ENCODE measurements at regions not wholly inside any gene's neighbourhood (a gene's known extent, or its start where the extent isn't known, plus 50 kb on each side); places are given as distances from the start of the nearest gene placed in this dataset.
"Not testable (repeated sequence)": the region's sequence is repeated elsewhere in the genome, so short reads cannot be mapped to it uniquely, and the experiment has no call there.

GRCh38 chr5:30447431-30447830, 746.1 kb upstream of the CDH6 start:
- DNase-seq, result no peak

- no peak for DNase-seq
Measured at GRCh38 chr5:30446456-30446855, 747.0 kb upstream of the CDH6 start.

GRCh38 chr5:30438785-30439184, 754.7 kb upstream of the CDH6 start:
- DNase-seq, result no peak

- DNase-seq, result no peak
Measured at GRCh38 chr5:30436691-30437090, 756.8 kb upstream of the CDH6 start.

GRCh38 chr5:30428866-30429407, 764.5 kb upstream of the CDH6 start:
- not testable (repeated sequence) for DNase-seq

GRCh38 chr5:30414078-30414477, 779.4 kb upstream of the CDH6 start:
- no peak for DNase-seq

GRCh38 chr5:30413540-30413939, 779.9 kb upstream of the CDH6 start:
- no peak for DNase-seq

- DNase-seq, result no peak
Measured at GRCh38 chr5:30405821-30406220, 787.7 kb upstream of the CDH6 start.

- no peak for DNase-seq
Measured at GRCh38 chr5:30401479-30402058, 791.9 kb upstream of the CDH6 start.

- DNase-seq, result no peak
Measured at GRCh38 chr5:30398423-30398822, 795.1 kb upstream of the CDH6 start.

GRCh38 chr5:30392897-30393296, 800.6 kb upstream of the CDH6 start:
- no peak for DNase-seq

- no peak for DNase-seq
Measured at GRCh38 chr5:30390095-30390494, 803.4 kb upstream of the CDH6 start.

GRCh38 chr5:30387974-30388632, 805.4 kb upstream of the CDH6 start:
- no peak for DNase-seq

- DNase-seq, result no peak
Measured at GRCh38 chr5:30385754-30386153, 807.7 kb upstream of the CDH6 start.

- no peak for DNase-seq
Measured at GRCh38 chr5:30384171-30384570, 809.3 kb upstream of the CDH6 start.

- DNase-seq, result no peak
Measured at GRCh38 chr5:30380228-30380627, 813.3 kb upstream of the CDH6 start.

- no peak for DNase-seq
Measured at GRCh38 chr5:30376848-30377247, 816.6 kb upstream of the CDH6 start.

GRCh38 chr5:30368064-30368463, 825.4 kb upstream of the CDH6 start:
- no peak for DNase-seq

GRCh38 chr5:30365031-30365430, 828.5 kb upstream of the CDH6 start:
- not testable (repeated sequence) for DNase-seq

- no peak for DNase-seq
Measured at GRCh38 chr5:30357371-30357770, 836.1 kb upstream of the CDH6 start.

- no peak for DNase-seq
Measured at GRCh38 chr5:30355675-30356074, 837.8 kb upstream of the CDH6 start.

GRCh38 chr5:30347858-30348257, 845.6 kb upstream of the CDH6 start:
- no peak for DNase-seq

- not testable (repeated sequence) for DNase-seq
Measured at GRCh38 chr5:30345539-30346345, 847.7 kb upstream of the CDH6 start.

GRCh38 chr5:30343707-30344106, 849.8 kb upstream of the CDH6 start:
- DNase-seq, result no peak
